Activated T-cell treated with anti-CD3 and anti-CD28 coated beads for 4 hours (primary cell): ENCODE measurements at regions not wholly inside any gene's neighbourhood (a gene's known extent, or its start where the extent isn't known, plus 50 kb on each side); places are given as distances from the start of the nearest gene placed in this dataset.
A peak's percentile ranks its signal among the peaks of the same experiment; 100 is the strongest.
"Not testable (repeated sequence)": the region's sequence is repeated elsewhere in the genome, so short reads cannot be mapped to it uniquely, and the experiment has no call there.

ENCODE experiments used
- DNase-seq: peaks from one replicate; pipeline ENCODE4 v3.0.0-alpha.2; 2020

- DNase-seq: not testable (repeated sequence)
These were observed 56.2 kb upstream of the CCZ1B start for GRCh38 chr7:6882321-6882721.

GRCh38 chr7:6883756-6884155, 57.7 kb upstream of the CCZ1B start:
- not testable (repeated sequence) for DNase-seq

GRCh38 chr7:6886198-6886597, 60.1 kb upstream of the CCZ1B start:
- DNase-seq: no peak

GRCh38 chr7:6888267-6889045, 62.4 kb upstream of the CCZ1B start:
- not testable (repeated sequence) for DNase-seq

GRCh38 chr7:6889252-6889812, 63.3 kb upstream of the CCZ1B start:
- no peak for DNase-seq

- not testable (repeated sequence) for DNase-seq
These were observed 76.0 kb upstream of the CCZ1B start for GRCh38 chr7:6902097-6902518.

GRCh38 chr7:6903289-6903688, 77.2 kb upstream of the CCZ1B start:
- not testable (repeated sequence) for DNase-seq

GRCh38 chr7:6903792-6904191, 77.7 kb upstream of the CCZ1B start:
- not testable (repeated sequence) for DNase-seq

- DNase-seq: no peak
These were observed 91.2 kb upstream of the CCZ1B start for GRCh38 chr7:6917258-6917657.

GRCh38 chr7:6919169-6919568, 93.1 kb upstream of the CCZ1B start:
- DNase-seq: not testable (repeated sequence)

GRCh38 chr7:6924523-6924922, 98.4 kb upstream of the CCZ1B start:
- DNase-seq: not testable (repeated sequence)

- not testable (repeated sequence) for DNase-seq
These were observed 100.4 kb upstream of the CCZ1B start for GRCh38 chr7:6926193-6927174.

GRCh38 chr7:6927643-6928042, 101.6 kb upstream of the CCZ1B start:
- DNase-seq: not testable (repeated sequence)

- not testable (repeated sequence) for DNase-seq
These were observed 103.5 kb upstream of the CCZ1B start for GRCh38 chr7:6929588-6929987.

- not testable (repeated sequence) for DNase-seq
These were observed 104.1 kb upstream of the CCZ1B start for GRCh38 chr7:6930081-6930635.

GRCh38 chr7:6930787-6931186, 104.7 kb upstream of the CCZ1B start:
- peak; percentile 9 for DNase-seq

- DNase-seq: not testable (repeated sequence)
These were observed 105.4 kb upstream of the CCZ1B start for GRCh38 chr7:6931456-6931855.

- not testable (repeated sequence) for DNase-seq
These were observed 108.0 kb upstream of the CCZ1B start for GRCh38 chr7:6933954-6934632.

- DNase-seq: no peak
These were observed 108.9 kb upstream of the CCZ1B start for GRCh38 chr7:6934981-6935380.

- DNase-seq: not testable (repeated sequence)
These were observed 110.6 kb upstream of the CCZ1B start for GRCh38 chr7:6936626-6937025.

GRCh38 chr7:6937746-6938145, 111.7 kb upstream of the CCZ1B start:
- not testable (repeated sequence) for DNase-seq

GRCh38 chr7:6938284-6938683, 112.2 kb upstream of the CCZ1B start:
- not testable (repeated sequence) for DNase-seq
